ENCODE measurements at regions not wholly inside any gene's neighbourhood (a gene's known extent, or its start where the extent isn't known, plus 50 kb on each side); places are given as distances from the start of the nearest gene placed in this dataset.
"Not testable (repeated sequence)": the region's sequence is repeated elsewhere in the genome, so short reads cannot be mapped to it uniquely, and the experiment has no call there.

DNA sequence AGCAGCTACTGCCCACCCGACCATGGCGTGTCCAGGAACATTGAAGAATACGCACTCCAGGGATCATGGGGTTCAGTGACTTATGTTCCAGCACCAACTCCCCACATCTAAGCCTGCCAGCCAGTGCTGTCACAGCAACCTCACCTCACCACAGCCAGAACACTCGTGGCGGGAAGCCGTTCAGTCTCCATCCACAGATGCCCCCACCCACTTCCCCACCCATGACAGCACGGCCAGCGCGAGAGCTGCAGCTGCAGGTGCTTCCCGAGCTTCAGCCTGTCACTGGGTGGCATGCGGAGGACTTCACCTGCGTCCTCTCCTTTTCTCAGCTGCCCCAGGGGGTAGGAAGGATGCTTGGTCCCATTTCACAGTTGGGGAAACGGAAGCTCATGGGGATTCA, 50.3 kb downstream of the RBFOX3 start:
- no peak for DNase-seq (ENCODE audit: low spot score)
- ATAC-seq, result no peak

DNA sequence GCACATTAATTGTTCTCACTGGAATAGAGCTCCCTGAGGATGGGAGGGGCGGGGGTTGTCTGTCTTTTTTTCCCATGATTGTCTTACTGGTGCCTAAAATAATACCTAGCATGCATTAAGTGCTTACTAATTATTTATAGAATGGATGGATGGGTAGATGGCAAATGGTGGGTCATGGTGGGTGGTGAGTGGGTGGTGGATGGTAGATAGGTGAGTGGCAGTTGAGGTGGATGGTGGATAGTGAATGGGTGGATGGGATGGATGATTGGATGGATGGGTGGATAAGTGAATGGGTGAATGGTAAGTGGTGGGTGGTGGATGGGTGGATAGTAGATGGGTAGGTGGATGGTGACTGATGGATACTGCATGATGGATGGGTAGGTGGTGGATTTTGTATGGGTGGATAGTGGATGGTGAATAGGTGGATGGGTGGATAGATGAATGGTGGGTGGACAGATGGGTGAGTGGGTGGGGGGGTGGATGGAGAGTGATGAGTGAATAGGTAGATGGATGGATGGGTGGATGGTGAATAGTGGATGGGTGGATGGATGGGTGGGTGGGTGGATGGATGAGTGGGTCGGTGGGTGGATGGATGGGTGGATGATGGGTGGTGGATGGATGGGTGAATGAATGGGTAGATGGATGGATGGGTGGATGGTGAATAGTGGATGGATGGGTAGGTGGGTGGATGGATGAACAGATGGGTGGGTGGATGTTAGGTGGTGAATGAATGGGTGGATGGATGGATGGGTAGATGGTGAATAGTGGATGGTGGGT, 51.6 kb downstream of the RBFOX3 start:
- no peak for ATAC-seq

GRCh38 chr17:79558091-79558900, 52.6 kb downstream of the RBFOX3 start:
- ATAC-seq (no peak), DNase-seq (ENCODE audit: low spot score) (no peak)

More for the DNA sequence above, 51.6 kb downstream of the RBFOX3 start:
- no peak for DNase-seq (ENCODE audit: low spot score)

DNA sequence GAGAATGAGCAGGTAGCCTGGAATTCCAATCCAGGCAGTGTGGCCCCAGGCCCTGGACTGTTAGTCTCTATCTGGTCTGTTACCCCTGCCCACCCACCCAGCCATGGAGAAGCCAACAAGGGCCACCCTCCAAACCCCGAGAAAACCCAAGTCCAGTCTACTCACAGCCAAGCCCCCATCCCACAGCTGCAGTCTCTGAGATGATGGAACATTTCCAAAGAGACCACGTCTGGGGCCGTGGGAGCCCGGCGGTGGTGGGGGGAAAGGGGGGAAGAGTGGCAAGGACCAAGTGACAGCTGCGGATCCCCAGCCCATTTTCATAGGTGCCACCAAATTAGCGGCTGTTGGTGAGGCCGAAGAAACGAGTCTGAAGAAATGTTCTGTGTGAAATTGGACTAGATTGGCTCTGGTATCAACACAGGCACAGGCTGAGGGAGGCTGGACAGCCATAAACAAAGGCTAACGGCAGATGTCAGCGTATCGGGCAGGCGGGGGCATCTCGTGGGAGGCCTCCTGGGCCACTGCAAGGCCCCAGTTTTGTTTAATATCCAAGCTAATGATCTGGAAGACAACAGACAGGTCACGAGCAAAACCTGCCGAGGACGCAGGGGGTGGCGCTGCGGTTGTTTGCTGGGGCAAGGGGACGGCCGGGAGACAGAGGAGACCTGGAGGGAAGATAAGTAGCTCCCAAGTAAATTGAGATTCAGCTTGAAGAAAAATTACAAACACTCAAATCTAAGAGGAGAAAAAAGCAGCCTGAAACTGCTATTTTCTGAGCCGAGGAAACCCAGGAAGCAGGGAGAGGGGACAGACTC, 53.4 kb downstream of the RBFOX3 start:
- DNase-seq (ENCODE audit: low spot score) (no peak), ATAC-seq (no peak)

GRCh38 chr17:79556271-79556670, 54.6 kb downstream of the RBFOX3 start:
- DNase-seq (ENCODE audit: low spot score) (no peak), ATAC-seq (no peak)

DNA sequence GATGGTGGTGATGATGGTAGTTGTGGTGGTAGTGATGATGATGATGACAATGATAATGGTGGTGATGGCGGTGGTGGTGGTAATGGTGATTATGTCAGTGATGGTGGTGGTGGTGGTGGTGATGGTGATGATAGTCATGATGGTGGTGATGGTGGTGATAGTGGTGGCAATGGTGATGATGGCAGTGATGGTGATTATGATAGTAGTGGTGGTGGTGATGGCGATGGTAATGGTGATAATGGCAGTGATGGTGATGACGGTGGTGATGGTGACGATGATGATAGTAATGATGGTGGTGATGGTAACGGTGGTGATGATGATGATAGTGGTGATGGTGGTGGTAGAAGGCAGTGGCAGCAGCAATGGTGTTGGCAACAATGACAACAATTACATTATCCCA, 55.3 kb downstream of the RBFOX3 start:
- no peak for DNase-seq (ENCODE audit: low spot score)
- ATAC-seq, result no peak

DNA sequence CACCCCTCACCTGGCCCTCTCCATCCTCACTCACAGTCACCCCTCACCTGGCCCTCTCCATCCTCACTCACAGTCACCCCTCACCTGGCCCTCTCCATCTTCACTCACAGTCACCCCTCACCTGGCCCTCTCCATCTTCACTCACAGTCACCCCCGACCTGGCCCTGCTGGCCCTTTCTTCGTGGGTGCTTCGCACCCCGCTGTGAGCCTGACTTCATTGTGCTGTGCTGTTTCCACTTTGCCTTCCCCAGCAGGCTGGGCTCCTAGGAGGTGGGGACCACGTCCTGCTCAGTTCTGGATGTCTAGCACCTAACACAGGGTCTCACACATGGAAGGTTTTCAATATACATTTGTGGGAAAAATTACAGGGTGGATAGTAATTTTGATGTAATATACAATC, 56.5 kb downstream of the RBFOX3 start:
- not testable (repeated sequence) for ATAC-seq; DNase-seq (ENCODE audit: low spot score)

DNA sequence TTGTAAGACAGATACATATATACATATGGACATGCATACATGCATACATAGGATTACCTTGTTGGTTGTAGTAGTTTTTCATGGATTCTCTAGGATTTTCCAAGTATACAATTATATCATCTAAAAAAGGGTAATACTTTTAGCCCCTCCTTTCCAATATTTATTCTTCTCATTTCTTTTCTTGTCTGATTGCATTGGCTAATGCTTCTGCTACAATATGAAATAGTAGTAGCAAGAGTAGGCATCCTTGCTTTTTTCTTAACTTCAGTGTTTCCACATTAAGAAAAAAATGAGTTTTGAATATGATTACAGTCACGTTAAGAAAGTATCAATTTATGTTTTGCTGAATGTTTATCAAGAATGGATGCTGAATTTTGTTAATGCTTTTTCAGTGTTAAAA, 58.0 kb downstream of the RBFOX3 start:
- DNase-seq (ENCODE audit: low spot score), result no peak
- no peak for ATAC-seq

GRCh38 chr17:79552405-79552804, 58.4 kb downstream of the RBFOX3 start:
- no peak for DNase-seq (ENCODE audit: low spot score)
- ATAC-seq, result no peak

DNA sequence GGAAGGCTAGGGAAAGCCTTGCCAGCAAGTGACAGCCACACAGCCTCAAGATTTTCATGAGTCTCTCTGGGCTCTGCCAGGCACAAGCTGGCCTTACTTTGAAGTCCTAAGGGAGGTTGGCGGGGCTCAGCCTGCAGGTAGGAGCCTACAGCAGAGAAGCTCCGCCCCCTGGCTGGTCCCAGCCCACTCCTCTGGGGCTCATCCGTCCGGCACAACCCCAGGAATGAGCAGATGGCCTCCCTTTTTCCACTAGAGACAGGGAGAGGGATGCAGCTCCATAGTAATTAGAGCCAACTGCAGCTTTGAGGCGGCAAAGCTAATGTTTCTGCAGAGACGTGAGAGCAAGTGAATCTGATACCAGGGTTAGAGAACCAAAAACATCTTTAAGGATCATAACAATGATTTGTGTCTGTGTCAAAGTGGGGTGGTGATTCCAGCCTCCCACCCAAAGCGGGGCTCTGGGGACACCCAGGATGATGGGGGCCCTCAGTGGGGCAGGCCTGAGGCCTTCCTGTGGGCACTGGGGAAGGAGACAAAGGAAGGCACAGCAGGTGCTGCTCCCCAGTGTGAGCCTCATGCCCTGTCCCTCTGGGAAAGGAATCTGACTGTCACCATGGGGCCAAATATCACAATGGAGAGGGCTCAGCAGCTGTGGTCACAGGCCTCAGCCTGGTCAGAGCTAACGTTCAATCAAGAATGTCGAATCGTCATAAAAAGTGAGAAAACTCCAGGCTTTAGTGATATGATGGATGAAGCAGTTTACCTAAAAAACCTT, 61.5 kb downstream of the RBFOX3 start:
- ATAC-seq, result no peak
- DNase-seq (ENCODE audit: low spot score), result no peak

- ATAC-seq (no peak), DNase-seq (ENCODE audit: low spot score) (no peak)
Measured at GRCh38 chr17:79548116-79548515, 62.7 kb downstream of the RBFOX3 start.

DNA sequence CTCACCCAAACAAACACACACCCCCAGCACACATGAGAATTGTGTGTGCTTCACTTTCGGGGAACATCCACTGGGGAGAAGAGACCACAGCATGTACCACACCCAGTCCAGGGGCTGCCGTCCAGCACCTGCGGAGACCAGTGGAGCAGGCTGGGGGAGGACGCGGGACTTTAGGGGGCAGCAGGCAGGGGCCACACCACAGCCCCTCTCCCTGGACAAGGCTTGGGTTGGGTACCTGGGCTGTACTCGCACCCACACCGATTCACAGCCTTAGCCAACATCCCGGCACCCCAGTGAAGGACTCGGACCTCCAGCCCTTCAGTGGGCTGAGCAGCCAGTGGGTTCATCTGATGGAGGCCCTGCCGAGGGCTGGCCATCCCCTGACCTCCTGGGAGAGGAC, 63.3 kb downstream of the RBFOX3 start:
- DNase-seq (ENCODE audit: low spot score) (no peak), ATAC-seq (no peak)

- DNase-seq (ENCODE audit: low spot score); ATAC-seq: not testable (repeated sequence)
Measured at GRCh38 chr17:79547171-79547570, 63.7 kb downstream of the RBFOX3 start.

DNA sequence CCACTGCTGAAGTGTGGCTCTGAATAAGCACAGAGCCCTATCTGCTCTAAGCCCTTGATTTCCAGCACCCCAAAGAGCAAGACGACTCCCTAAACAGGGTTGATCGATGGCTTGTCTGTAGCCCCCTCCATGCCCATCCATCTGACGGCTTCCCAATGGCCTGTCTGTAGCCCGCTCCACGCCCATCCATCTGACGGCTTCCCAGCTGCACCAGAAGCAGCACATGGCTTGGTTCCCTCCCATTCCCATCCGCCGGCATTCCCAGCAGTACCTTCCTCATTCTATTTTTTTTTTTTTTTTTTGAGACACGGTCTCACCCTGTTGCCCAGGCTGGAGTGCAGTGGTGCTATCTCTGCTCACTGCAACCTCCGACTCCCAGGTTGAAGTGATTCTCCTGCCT, 64.5 kb downstream of the RBFOX3 start:
- no peak for DNase-seq (ENCODE audit: low spot score)
- ATAC-seq, result no peak

- ATAC-seq (no peak), DNase-seq (ENCODE audit: low spot score) (no peak)
Measured at GRCh38 chr17:79545251-79546005, 65.4 kb downstream of the RBFOX3 start.

GRCh38 chr17:79544142-79544914, 66.5 kb downstream of the RBFOX3 start:
- DNase-seq (ENCODE audit: low spot score), result no peak
- no peak for ATAC-seq

DNA sequence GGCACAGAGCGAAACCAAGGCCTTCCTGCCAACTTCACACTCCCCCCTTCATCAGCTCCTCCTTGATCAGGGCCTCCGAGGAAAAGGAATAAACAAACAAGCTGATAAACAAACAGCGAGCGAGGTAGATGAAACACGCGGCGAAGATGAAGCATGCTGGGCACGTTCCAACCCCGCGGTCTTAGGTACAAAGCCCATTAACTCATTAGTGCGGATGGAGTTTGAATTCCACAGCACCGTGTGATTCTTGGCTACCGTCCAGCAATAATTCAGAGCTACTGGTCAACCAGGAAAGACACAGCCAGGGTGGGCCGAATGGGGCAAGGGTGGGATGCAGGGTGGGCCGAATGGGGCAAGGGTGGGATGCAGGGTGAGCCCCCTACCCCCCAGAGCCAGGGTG, 67.3 kb downstream of the RBFOX3 start:
- no peak for DNase-seq (ENCODE audit: low spot score)
- ATAC-seq, result no peak

GRCh38 chr17:79542718-79543117, 68.1 kb downstream of the RBFOX3 start:
- ATAC-seq (no peak), DNase-seq (ENCODE audit: low spot score) (no peak)

Data from left lobe of liver (tissue), 2 donors.